Heart right ventricle (tissue), 16 donors: ENCODE measurements at regions not wholly inside any gene's neighbourhood (a gene's known extent, or its start where the extent isn't known, plus 50 kb on each side); places are given as distances from the start of the nearest gene placed in this dataset.

Source experiments
- ATAC-seq, 8 donors: fragments of 200-7000 bp; cut with Tn5 transposase; one replicate each; pipeline ENCODE4 v1.9.1; 2020; ENCODE audit warnings: mild to moderate bottlenecking in 8 of 8, moderate library complexity in 8 of 8, moderate number of reproducible peaks in 1 of 8
- DNase-seq, 2 donors: peaks; one replicate each; pipeline ENCODE4 v3.0.0-alpha.2; 2020
- H3K27ac ChIP-seq, 10 donors: fragments of 200-600 bp; sonication (generic) in 2 of 10; one replicate each; pipeline versions ENCODE4 v1.5.0 to v1.8.0; 2020 to 2022; ENCODE audit warnings: mild to moderate bottlenecking in 3 of 10
- H3K27me3 ChIP-seq, 7 donors: fragments of 200-600 bp; one replicate each; pipeline ENCODE4 v1.8.0; 2021 to 2022; ENCODE audit warnings: mild to moderate bottlenecking in 2 of 7
- H3K36me3 ChIP-seq, 9 donors: fragments of 200-600 bp; sonication (generic) in 1 of 9; one replicate each; pipeline versions ENCODE4 v1.5.0 to v1.8.0; 2020 to 2022; ENCODE audit warnings: mild to moderate bottlenecking in 2 of 9
- H3K4me1 ChIP-seq, 9 donors: fragments of 200-600 bp; sonication (generic) in 1 of 9; one replicate each; pipeline versions ENCODE4 v1.5.0 to v1.8.0; 2020 to 2022; ENCODE audit warnings: mild to moderate bottlenecking in 4 of 9
- H3K4me3 ChIP-seq, 10 donors: fragments of 200-600 bp; sonication (generic) in 2 of 10; one replicate each; pipeline versions ENCODE4 v1.5.0 to v1.8.0; 2020 to 2022; ENCODE audit warnings: mild to moderate bottlenecking in 7 of 10, moderate library complexity in 2 of 10
- H3K9me3 ChIP-seq, 11 donors: fragments of 200-600 bp in 10 of 11; sonication (generic) in 2 of 11; one replicate each; pipeline versions ENCODE4 v1.5.0 to v1.8.0; 2013 to 2022; ENCODE audit warnings: mild to moderate bottlenecking in 2 of 11, control low read depth in 1 of 11, moderate library complexity in 1 of 11
- CTCF ChIP-seq, 9 donors: fragments of 200-600 bp; sonication (generic) in 2 of 9; IDR thresholded peaks; one replicate each; pipeline versions ENCODE4 v1.5.0 to v1.8.0; 2021 to 2022; ENCODE audit warnings: antibody characterized with exemption in 9 of 9, mild to moderate bottlenecking in 5 of 9, moderate library complexity in 1 of 9
- WGBS, 2 donors: extraction: QIAGEN DNeasy Blood & Tissue Kit; methylation state at CpG; one replicate each; pipeline ENCODE4 v1.1.7; 2013; ENCODE audit warnings: inconsistent platforms in 1 of 2; 5-methylcytosine and 5-hydroxymethylcytosine counted together
- intact Hi-C, 10 donors: fragments of 100-400 bp; cut with DNase I; formaldehyde crosslinking; loops; one replicate each; pipeline versions ENCODE4 v1.11.1 to v1.14.2; 2022
- donor health status: Arrhythmogenic right ventricular cardiomyopathy.
- donor health status: ischemic (EF 13 %, LVEDD 7.1; RV severe dilation, severe dysfunction).
- donor health status: healthy with polysubstance abuse.
- donor health status: DM: no; HTN: yes; CAD: no.
- donor health status: DM: no; HTN: no; CAD: no.
- donor health status: ischemic (EF 25% LVEDD 6.9; RV normal size, moderate dysfunction).
- donor health status: ischemic (EF 25% LVEDD 5.7; RV mildly dilated, moderate dysfunction).
- donor health status: healthy.
- donor health status: DM: yes; HTN: yes; CAD: no.
- donor health status: Ischemic cardiomyopathy.
- donor health status: ischemic (EF 35%, LVEDD 5.7; RV mildly dilated, moderate dysfunction).
- donor health status: nonischemic (EF 11% LVEDD 7.7; RV severe dilation, severe dysfunction).
- donor health status: DM: yes; HTN: yes; CAD: no.
- donor health status: PGD.
- donor health status: ischemic (EF 29% LVEDD 5.4; RV normal size, mild dysfunction).
- donor health status: nonischemic (EF 23%, LVEDD 6.1; RV moderate dilation, normal function).

- Histone ChIP-seq H3K27ac (no peak overlapping the region), H3K27me3 (peaks cover 0 to 3% (median 0%) of the 10 kb centered on the region in 7 donors), H3K36me3 (no peaks in the 10 kb centered on the region), H3K4me1 (no peaks in the 10 kb centered on the region), H3K9me3 (no peaks in the 10 kb centered on the region), H3K4me3 (no peak overlapping the region)
- 81 to 83% methylated on average over 3 of the region's 3 CpGs for WGBS, 2 donors
- DNase-seq (no peak), ATAC-seq (no peak)
- intact Hi-C loops, result no loop called here
- no peak for TF ChIP-seq CTCF (IDR thresholded peaks at IDR 0.05)
Measured at GRCh38 chr11:34730544-34731295, 109.8 kb downstream of the EHF start.

DNA sequence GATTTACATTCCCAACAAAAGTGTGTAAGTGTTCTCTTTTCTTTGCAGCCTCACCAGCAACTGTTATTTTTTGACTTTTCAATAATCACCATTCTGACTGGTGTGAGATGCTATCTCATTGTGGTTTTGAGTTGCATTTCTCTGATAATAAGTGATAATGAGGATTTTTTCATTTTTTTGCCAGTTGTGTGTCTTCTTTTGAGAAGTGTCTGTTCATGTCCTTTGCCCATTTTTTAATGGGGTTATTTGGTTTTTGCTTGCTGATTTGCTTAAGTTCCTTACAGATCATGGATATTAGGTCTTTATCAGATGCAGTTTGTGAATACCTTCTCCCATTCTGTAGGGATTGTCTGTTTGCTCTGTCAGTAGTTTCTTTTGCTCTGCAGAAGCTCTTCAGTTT lies 107.7 kb downstream of the EHF start:
- intact Hi-C loops, result no loop called here
- no peak overlapping the region for H3K4me3 ChIP-seq
- no peak for TF ChIP-seq CTCF (IDR thresholded peaks at IDR 0.05)
- no peak overlapping the region for H3K27ac ChIP-seq
- ATAC-seq, result no peak
- DNase-seq, result no peak
- peaks cover 0 to 9% (median 0%) of the 10 kb centered on the region in 11 donors for H3K9me3 ChIP-seq
- no peaks in the 10 kb centered on the region for H3K27me3 ChIP-seq
- no peaks in the 10 kb centered on the region for H3K4me1 ChIP-seq
- no peaks in the 10 kb centered on the region for H3K36me3 ChIP-seq

DNA sequence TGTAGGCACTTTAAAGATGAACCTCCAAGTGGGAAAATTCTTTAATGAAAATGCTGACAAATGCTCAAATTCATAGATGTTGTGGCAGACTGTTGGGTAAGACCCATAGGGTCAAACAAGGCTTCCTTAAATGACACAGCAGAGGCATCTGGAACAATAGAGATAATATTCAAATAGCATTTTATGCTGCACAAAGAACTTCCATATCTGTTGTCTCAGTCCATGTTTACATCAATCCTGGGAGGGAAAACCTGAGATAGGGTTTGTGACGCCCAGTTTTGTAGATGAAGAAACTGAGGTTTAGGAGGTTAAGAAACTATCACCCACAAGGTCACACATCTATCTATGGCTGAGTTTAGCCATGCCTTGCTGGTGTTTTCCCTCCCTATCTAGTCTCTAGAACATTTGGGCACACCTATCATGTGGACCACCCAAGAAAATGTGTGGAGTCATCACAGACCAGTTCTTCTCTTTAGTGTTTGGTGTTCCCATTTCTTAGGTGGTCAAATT lies 106.4 kb downstream of the EHF start:
- no peak for ATAC-seq
- intact Hi-C loops, result no loop called here
- no peak overlapping the region for H3K4me3 ChIP-seq
- no peaks in the 10 kb centered on the region for H3K4me1 ChIP-seq
- 55 to 68% methylated on average over 1 of the region's 1 CpG for WGBS, 2 donors
- no peak for DNase-seq
- H3K9me3 ChIP-seq, result peaks cover 0 to 9% (median 0%) of the 10 kb centered on the region in 11 donors
- H3K27ac ChIP-seq, result no peak overlapping the region
- TF ChIP-seq CTCF (IDR thresholded peaks at IDR 0.05), result no peak
- H3K36me3 ChIP-seq, result no peaks in the 10 kb centered on the region
- H3K27me3 ChIP-seq, result no peaks in the 10 kb centered on the region

DNA sequence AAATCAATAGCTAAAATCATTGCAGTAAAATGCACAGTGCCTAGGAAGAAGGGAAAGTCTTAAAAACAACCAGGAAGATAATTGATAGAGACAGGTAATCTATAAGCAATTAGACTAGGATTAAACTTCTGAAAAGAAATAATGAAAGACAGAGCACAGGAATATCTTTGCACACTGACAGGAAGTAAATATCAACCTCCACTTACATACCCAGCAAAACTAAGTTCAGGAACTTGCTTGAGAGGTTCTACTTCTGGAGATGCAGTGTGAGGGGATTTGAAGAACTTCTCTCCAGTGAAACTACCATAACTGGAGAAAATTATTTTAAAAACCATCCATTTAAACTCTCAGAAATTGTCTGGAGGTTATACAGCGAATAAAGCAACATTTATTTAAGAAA lies 104.1 kb downstream of the EHF start:
- Histone ChIP-seq H3K4me3 (no peak overlapping the region), H3K27me3 (no peaks in the 10 kb centered on the region), H3K9me3 (peaks cover 0 to 9% (median 0%) of the 10 kb centered on the region in 11 donors), H3K27ac (no peak overlapping the region), H3K4me1 (no peaks in the 10 kb centered on the region), H3K36me3 (no peaks in the 10 kb centered on the region)
- no peak for TF ChIP-seq CTCF (IDR thresholded peaks at IDR 0.05)
- ATAC-seq (no peak), DNase-seq (no peak)
- intact Hi-C loops, result no loop called here
- WGBS, 2 donors, result 52 to 79% methylated on average over 1 of the region's 1 CpG
